ENCODE measurements at regions not wholly inside any gene's neighbourhood (a gene's known extent, or its start where the extent isn't known, plus 50 kb on each side); places are given as distances from the start of the nearest gene placed in this dataset.

DNA sequence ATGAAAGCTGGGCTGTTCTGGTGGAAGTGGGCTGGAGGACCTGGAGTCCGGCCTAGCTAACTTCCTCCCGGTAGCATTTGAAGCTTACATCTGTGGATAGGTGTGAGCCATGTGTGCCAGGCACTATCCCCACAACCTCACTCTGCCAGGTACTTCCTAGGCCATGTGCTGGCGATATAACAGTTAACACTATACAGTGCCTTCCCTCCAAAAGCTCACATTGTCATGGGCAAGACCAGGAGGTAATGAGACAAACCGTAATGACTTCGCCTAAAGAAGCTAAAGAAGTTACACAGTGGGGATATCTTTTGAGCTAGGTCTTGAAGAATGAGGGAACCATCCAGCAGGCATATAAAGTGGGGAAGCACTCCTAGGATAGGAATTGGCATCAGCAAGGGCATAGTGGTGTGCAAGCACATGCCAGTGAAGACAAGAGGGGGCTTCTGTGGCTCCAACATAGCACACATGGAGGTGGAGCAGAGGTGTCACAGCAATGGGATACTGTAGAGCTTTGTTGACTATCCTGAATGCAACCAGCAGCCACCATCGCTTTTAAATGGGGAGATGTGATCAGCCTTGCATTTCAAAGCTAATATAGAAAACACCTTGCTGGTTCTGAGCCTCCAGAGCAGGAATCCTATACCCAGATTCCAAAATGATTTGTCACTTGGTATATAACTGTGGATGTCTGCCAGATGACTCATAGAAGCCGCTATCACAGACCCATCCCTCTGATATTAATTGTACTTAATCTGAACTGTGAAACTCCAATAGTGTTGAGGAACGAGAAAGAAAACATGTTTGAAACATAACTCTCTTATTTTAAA lies 466.3 kb downstream of the LMO4 start:
- no TSS peak for BruUV-seq (replicated peaks)
- no peak overlapping the region for H3K27ac ChIP-seq (ENCODE audit: low read length)
- H3K36me3 ChIP-seq (ENCODE audit: control insufficient read depth, insufficient read depth, low read length) = no peaks in the 10 kb centered on the region

DNA sequence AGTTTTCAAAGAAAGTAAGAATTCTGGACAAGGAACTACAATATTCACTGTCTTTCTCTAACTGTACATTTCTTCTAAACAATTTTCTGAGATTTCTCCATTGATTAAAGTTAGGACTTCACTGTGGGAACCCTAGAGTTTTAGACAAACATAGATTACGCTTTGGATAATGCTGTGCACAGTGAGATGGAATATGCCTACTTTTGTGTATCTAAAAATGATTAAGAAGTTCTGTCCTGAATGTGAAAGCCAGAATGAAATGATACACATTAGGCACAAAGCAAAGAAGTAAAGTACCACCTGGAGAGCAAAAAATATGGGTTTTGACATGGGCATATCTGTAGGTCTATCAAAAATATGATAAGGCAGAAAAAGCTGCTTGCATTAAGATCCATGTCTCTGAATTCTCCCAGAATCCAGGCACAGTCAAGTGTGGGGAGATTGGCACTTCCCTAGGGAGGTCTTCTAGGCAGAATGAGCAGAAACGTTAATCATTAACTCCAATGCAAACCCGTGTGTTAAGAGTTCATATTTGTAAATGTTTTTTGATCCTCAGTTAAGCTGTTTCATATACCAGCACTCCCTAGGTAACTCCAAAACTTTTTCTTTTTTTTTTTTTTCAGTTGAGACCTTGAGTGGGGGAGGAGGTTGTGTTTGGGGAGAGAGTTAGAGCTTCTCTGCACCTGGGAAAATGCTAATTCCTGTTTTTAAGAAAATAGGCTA lies 467.1 kb downstream of the LMO4 start:
- no peaks in the 10 kb centered on the region for H3K36me3 ChIP-seq (ENCODE audit: control insufficient read depth, insufficient read depth, low read length)
- no peak for DNase-seq (ENCODE audit: low read depth, low spot score)
- 0 out of 2 replicates have a peak, but pooled peaks have one; percentile 30 for ATAC-seq
- TF ChIP-seq, protein P1, sequence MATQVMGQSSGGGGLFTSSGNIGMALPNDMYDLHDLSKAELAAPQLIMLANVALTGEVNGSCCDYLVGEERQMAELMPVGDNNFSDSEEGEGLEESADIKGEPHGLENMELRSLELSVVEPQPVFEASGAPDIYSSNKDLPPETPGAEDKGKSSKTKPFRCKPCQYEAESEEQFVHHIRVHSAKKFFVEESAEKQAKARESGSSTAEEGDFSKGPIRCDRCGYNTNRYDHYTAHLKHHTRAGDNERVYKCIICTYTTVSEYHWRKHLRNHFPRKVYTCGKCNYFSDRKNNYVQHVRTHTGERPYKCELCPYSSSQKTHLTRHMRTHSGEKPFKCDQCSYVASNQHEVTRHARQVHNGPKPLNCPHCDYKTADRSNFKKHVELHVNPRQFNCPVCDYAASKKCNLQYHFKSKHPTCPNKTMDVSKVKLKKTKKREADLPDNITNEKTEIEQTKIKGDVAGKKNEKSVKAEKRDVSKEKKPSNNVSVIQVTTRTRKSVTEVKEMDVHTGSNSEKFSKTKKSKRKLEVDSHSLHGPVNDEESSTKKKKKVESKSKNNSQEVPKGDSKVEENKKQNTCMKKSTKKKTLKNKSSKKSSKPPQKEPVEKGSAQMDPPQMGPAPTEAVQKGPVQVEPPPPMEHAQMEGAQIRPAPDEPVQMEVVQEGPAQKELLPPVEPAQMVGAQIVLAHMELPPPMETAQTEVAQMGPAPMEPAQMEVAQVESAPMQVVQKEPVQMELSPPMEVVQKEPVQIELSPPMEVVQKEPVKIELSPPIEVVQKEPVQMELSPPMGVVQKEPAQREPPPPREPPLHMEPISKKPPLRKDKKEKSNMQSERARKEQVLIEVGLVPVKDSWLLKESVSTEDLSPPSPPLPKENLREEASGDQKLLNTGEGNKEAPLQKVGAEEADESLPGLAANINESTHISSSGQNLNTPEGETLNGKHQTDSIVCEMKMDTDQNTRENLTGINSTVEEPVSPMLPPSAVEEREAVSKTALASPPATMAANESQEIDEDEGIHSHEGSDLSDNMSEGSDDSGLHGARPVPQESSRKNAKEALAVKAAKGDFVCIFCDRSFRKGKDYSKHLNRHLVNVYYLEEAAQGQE (IDR thresholded peaks at IDR 0.05; ENCODE audit: insufficient read depth in 1 of 2, low read depth in 2 of 2, low read length in 1 of 2) = no peak
- TF ChIP-seq SIN3A (IDR thresholded peaks at IDR 0.05; ENCODE audit: borderline replicate concordance, insufficient read depth, low read depth, low read length) (no peak), POLR2AphosphoS5 (IDR thresholded peaks at IDR 0.05; ENCODE audit: low read depth, low read length) (no peak), TCF7L2 (IDR thresholded peaks at IDR 0.05; ENCODE audit: low read depth, low read length) (no peak)
- TF ChIP-seq, protein P2, sequence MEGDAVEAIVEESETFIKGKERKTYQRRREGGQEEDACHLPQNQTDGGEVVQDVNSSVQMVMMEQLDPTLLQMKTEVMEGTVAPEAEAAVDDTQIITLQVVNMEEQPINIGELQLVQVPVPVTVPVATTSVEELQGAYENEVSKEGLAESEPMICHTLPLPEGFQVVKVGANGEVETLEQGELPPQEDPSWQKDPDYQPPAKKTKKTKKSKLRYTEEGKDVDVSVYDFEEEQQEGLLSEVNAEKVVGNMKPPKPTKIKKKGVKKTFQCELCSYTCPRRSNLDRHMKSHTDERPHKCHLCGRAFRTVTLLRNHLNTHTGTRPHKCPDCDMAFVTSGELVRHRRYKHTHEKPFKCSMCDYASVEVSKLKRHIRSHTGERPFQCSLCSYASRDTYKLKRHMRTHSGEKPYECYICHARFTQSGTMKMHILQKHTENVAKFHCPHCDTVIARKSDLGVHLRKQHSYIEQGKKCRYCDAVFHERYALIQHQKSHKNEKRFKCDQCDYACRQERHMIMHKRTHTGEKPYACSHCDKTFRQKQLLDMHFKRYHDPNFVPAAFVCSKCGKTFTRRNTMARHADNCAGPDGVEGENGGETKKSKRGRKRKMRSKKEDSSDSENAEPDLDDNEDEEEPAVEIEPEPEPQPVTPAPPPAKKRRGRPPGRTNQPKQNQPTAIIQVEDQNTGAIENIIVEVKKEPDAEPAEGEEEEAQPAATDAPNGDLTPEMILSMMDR (IDR thresholded peaks at IDR 0.05) = no peak
- POLR2A ChIA-PET = no interaction called here
- no TSS peak for BruUV-seq (replicated peaks)
- H3K27me3 ChIP-seq (ENCODE audit: control insufficient read depth, insufficient read depth, low read length) = no peaks in the 10 kb centered on the region
- H3K27ac ChIP-seq (ENCODE audit: low read length) = no peak overlapping the region
- CTCF ChIA-PET = no interaction called here
- intact Hi-C loops (cut with micrococcal nuclease; ENCODE audit: unreplicated experiment) = no loop called here
- in situ Hi-C loops (cut with HindIII; ENCODE audit: low pct_unique_long_range_greater_than_20kb, low sequenced_read_pairs) = no loop called here
- H3K9me3 ChIP-seq (ENCODE audit: control insufficient read depth, insufficient read depth, low read depth, low read length) = no peaks in the 10 kb centered on the region
- H3K4me3 ChIP-seq (ENCODE audit: low read depth in 2 of 2, low read length in 2 of 2) = no peak overlapping the region
- H3K4me1 ChIP-seq (ENCODE audit: control insufficient read depth, insufficient read depth, low read length) = no peaks in the 10 kb centered on the region

More for the DNA sequence above, 466.3 kb downstream of the LMO4 start:
- H3K9me3 ChIP-seq (ENCODE audit: control insufficient read depth, insufficient read depth, low read depth, low read length) = no peaks in the 10 kb centered on the region
- no peaks in the 10 kb centered on the region for H3K4me1 ChIP-seq (ENCODE audit: control insufficient read depth, insufficient read depth, low read length)
- CTCF ChIA-PET = no interaction called here
- ATAC-seq (peak; percentile 77), DNase-seq (ENCODE audit: low read depth, low spot score) (no peak)
- intact Hi-C loops (cut with micrococcal nuclease; ENCODE audit: unreplicated experiment) (no loop called here), in situ Hi-C loops (cut with HindIII; ENCODE audit: low pct_unique_long_range_greater_than_20kb, low sequenced_read_pairs) (no loop called here)
- no peak overlapping the region for H3K4me3 ChIP-seq (ENCODE audit: low read depth in 2 of 2, low read length in 2 of 2)
- no peaks in the 10 kb centered on the region for H3K27me3 ChIP-seq (ENCODE audit: control insufficient read depth, insufficient read depth, low read length)
- POLR2A ChIA-PET = no interaction called here
- TF ChIP-seq, protein P1 (IDR thresholded peaks at IDR 0.05; ENCODE audit: insufficient read depth in 1 of 2, low read depth in 2 of 2, low read length in 1 of 2) = no peak

Data from Panc1 (cell line).